GM12865 (cell line): ENCODE measurements at regions not wholly inside any gene's neighbourhood (a gene's known extent, or its start where the extent isn't known, plus 50 kb on each side); places are given as distances from the start of the nearest gene placed in this dataset.

ENCODE experiments used
- DNase-seq: peaks from one replicate; pipeline ENCODE4 v3.0.0; 2010; ENCODE audit warnings: low read depth
- H3K4me3 ChIP-seq: 2 replicates; pipeline ENCODE4 v1.5.1; 2011; ENCODE audit warnings: mild to moderate bottlenecking, low read depth, low read length, control low read depth
- CTCF ChIP-seq: IDR thresholded peaks from 2 replicates; pipeline ENCODE4 v1.5.1; 2011; ENCODE audit warnings: low read length, control low read depth, low read depth, inconsistent platforms; ENCODE audit not compliant: insufficient read depth; ENCODE audit errors: missing control alignments

DNA sequence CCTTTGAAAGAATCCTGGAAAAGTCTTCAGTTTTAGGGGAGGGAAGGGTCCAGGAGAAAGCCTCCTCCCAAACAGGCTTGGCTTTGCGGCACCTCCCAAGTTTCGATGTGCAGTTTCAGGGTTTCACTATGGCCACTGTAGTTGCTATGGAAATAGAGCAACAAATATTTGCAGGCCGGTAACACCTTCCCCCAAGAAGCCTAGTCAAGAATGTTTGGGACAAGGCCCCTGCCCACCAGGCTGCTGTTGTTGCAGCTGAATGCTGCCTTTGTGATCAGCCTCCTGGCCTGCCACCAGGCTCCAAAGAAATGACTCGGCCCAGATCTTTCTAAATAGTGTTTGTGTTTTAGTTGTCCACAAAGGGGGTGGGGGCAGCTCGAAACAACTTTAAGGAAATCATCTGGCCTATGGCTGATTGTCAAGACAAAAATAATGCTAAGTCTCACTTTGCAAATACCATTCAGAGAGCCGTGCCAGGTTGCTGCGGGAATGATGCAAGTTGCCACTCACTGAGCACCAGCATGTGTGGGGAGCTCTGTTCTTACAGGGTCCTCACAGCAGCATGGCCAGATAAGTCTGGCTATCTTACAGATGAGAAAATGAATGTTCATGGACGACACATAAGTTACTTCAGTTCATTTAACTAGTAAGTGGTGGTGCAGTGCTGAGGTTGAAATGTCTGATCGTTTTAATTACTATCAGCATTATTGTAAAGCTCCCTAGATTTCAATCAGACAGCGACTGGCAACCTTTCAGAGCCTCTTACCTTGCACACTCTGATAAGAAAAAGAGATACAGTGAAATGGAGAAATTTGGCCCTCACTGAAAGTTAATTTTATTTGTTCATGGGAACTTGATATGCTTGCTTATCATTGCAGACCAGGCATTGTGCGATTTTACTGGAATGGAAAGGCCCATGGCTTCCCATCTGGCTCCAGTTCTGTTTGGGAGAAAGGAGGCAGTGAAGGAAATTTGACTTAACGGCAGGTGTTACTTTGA is 91.2 kb upstream of the JUN start:
- DNase-seq = no peak
- no peak for TF ChIP-seq CTCF
- H3K4me3 ChIP-seq = no peak overlapping the region

- DNase-seq = no peak
- no peak for TF ChIP-seq CTCF
- H3K4me3 ChIP-seq = no peak overlapping the region
Measured at GRCh38 chr1:58879464-58879863, 95.6 kb upstream of the JUN start.

- no peak overlapping the region for H3K4me3 ChIP-seq
- no peak for TF ChIP-seq CTCF
- DNase-seq = no peak
Measured at GRCh38 chr1:58880592-58880991, 96.7 kb upstream of the JUN start.

GRCh38 chr1:58881471-58881994 is 97.7 kb upstream of the JUN start:
- DNase-seq = no peak
- TF ChIP-seq CTCF = no peak
- H3K4me3 ChIP-seq = no peak overlapping the region

- no peak for TF ChIP-seq CTCF
- H3K4me3 ChIP-seq = no peak overlapping the region
- DNase-seq = no peak
Measured at GRCh38 chr1:58882322-58882948, 98.6 kb upstream of the JUN start.

- no peak for DNase-seq
- no peak for TF ChIP-seq CTCF
- H3K4me3 ChIP-seq = no peak overlapping the region
Measured at GRCh38 chr1:58883037-58883887, 99.4 kb upstream of the JUN start.
